Activated CD8-positive, alpha-beta memory T cell treated with anti-CD3 and anti-CD28 coated beads, Interleukin-2, amount 50 U/mL, for 48 hours (primary cell): ENCODE measurements at regions not wholly inside any gene's neighbourhood (a gene's known extent, or its start where the extent isn't known, plus 50 kb on each side); places are given as distances from the start of the nearest gene placed in this dataset.
"Not testable (repeated sequence)": the region's sequence is repeated elsewhere in the genome, so short reads cannot be mapped to it uniquely, and the experiment has no call there.

Source experiments
- DNase-seq: peaks from one replicate; pipeline ENCODE4 v3.0.0-alpha.2; 2020

DNA sequence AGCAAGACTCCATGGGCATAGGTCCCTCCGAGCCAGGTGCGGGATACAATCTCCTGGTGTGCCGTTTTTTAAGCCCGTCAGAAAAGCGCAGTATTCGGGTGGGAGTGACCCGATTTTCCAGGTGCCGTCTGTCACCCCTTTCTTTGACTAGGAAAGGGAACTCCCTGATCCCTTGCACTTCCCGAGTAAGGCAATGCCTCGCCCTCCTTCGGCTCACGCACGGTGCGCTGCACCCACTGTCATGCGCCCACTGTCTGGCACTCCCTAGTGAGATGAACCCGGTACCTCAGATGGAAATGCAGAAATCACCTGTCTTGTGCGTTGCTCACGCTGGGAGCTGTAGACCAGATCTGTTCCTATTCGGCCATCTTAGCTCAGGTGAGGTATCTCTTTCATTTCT, 344.1 kb upstream of the ZNF32 start:
- not testable (repeated sequence) for DNase-seq

GRCh38 chr10:43986374-43986773, 337.7 kb upstream of the ZNF32 start:
- DNase-seq: no peak

DNA sequence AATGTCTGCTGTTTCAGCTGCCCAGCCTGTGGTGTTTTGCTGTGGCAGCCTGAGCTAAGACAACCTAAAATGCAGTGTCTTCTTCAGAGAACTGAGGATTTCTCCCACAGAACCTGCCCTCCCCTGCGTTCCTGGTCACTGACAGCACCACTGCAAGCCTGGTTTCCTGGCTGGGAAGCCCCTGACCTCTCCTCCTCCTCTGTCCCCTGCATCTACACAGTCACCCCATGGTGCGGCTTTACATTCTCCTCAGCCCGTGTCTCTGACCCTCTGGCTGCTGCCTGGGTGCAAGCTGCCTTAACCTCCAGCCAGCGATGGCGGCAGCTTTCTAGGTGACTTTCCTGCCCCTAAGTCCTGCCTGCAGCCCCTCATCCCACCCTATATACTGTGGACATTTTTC, 337.3 kb upstream of the ZNF32 start:
- no peak for DNase-seq

GRCh38 chr10:43983856-43984271, 335.2 kb upstream of the ZNF32 start:
- DNase-seq: no peak

GRCh38 chr10:43983405-43983804, 334.7 kb upstream of the ZNF32 start:
- no peak for DNase-seq

GRCh38 chr10:43982250-43982649, 333.6 kb upstream of the ZNF32 start:
- no peak for DNase-seq

DNA sequence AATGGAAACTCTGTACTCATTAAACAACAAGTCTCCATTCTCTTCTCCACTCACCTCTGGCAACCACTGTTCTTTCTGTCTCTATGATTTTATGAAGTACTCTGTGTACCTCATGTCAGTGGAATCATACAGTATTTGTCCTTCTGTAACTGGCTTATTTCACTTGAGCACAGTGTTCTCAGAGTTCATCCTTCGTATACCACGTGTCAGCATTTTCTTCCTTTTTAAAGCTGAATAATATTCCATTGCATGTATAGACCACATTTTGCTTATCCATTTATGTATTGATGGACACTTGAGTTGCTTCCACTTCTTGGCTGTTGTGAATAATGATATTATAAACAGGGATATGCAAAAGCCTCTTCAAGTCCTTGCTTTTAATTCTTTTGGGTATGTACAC, 333.0 kb upstream of the ZNF32 start:
- no peak for DNase-seq

- no peak for DNase-seq
Measured at GRCh38 chr10:43981232-43981631, 332.6 kb upstream of the ZNF32 start.

GRCh38 chr10:43980715-43981114, 332.0 kb upstream of the ZNF32 start:
- DNase-seq: no peak

DNA sequence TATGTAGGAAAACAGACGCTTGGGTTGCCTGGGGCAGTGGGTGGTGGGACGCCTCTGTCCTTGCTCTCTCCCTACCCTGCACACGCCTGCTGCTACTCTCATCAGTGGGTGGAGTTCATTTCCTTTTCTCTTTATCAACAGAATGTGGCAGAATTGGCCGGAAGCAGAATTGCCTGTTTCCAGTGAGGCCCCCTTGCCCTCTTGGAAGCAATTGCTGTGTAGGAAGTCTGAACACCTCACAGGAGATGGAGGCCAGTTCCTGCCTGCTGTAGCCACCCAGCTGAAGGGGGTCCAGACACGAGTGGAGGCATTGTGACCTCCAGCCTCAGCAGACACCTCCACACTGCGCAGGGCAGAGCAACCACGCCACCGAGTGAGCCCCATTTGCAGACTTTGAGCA, 331.6 kb upstream of the ZNF32 start:
- DNase-seq: no peak

GRCh38 chr10:43979551-43979950, 330.9 kb upstream of the ZNF32 start:
- DNase-seq: no peak

DNA sequence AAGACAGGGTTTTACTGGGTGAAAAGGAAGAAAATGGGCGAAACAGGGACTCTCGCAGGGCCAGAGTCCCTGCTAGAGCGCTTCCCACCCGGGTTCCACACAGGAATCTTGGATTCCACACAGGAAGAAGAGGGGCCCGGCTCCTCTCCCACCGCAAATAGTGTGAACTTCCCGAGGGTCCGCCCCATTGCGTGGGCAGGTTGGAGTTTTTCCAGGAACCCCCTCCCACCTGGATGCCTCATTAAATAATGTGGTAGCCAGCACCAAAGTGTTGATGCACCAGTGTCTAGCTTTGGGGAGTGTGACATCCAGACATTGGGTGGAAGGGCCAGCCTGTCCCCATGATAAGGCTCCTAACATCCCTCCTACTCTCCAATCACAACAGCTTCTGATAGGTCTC, 330.3 kb upstream of the ZNF32 start:
- DNase-seq: no peak

DNA sequence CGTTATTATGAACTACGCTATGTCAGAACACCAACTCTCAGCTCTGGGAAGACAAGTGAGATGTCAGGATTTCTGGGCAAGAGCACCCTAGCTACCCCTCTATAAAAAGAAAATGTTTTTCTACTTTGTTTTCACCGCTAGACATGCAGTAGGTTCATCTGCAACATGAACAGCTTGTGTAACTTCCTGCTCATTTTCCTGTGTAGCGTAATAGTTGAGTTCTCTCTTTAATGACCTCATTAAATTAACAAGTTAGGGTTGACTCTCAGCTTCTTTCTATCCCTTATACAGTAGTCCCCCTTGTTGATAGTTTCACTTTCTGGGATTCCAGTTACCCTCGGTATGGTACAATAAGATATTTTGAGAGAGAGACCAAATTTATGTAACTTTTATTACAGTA, 329.4 kb upstream of the ZNF32 start:
- DNase-seq: no peak

DNA sequence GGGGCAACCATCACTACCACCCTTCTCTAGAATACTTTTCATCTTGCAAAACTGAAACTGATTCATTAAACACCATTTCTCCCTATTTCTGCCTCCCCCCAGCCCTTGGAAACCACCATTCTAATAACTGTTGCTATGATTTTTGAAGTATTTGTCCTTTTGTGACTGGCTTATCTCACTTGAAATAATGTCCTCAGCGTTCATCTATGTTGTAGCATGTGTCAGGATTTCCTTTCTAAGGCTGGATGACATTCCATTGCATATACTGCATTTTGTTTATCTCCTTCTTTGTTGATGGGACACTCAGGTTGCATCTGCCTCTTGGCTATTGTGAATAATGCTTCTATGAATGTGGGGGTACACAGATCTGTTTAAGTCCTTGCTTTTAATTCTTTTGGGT, 327.6 kb upstream of the ZNF32 start:
- no peak for DNase-seq

GRCh38 chr10:43973801-43974200, 325.1 kb upstream of the ZNF32 start:
- DNase-seq: no peak

- no peak for DNase-seq
Measured at GRCh38 chr10:43972976-43973647, 324.4 kb upstream of the ZNF32 start.

DNA sequence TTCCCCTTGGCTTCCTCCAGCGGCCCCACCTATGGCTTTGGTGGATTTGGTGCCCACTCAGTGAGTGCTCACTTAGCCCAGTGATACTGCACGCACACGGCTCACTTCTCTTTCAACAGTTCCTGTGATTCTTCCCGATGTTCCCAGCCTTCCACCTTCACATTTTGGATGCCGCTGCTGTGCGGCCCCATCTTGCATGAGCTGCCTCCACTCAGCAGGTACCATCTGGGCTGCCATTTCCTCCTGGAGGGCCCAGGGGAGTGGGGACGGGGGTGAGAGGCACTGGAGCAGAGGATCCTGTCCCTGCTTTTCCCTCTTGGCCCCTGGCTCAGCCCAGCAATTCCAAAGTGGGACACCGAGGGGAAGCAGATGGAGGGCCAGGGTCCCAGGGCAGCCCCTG, 323.3 kb upstream of the ZNF32 start:
- no peak for DNase-seq

DNA sequence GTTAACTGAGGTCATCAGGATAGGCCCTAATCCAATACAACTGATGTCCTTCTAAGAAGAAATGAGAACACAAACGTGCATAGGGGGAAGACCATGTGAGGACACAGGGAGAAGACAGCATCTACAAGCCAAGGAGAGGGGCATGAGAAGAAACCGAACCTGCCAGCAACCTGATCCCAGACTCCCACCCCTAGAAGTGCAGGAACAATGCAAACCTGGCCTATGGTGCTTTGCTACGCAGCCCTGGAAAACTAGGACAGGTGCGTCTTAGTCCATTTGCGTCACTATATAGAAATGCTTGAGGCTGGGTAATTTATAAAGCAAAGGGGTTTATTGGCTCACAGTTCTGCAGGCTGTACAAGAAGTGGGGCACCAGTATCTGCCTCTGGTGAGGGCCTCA, 322.6 kb upstream of the ZNF32 start:
- no peak for DNase-seq

DNA sequence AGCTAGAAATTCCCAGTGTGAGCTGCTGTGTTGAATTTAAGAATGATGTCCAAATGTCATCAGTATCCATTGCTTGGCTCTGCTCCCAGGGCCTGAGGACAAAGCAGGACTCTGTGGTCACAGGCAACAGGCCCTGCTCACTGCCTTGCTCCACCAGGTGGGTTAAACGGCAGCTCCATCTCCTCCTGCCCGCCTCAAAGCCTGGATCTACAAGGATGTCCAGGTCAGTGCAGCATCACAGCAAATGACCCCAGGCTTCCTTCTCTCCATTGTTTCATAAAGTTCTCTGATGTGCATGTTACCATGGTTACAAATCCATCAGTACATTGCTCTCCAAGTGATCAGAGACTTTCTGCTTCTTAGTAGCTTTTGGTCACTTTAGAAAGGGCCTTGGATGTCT, 322.0 kb upstream of the ZNF32 start:
- DNase-seq: no peak

- DNase-seq: no peak
Measured at GRCh38 chr10:43970018-43970698, 321.5 kb upstream of the ZNF32 start.

DNA sequence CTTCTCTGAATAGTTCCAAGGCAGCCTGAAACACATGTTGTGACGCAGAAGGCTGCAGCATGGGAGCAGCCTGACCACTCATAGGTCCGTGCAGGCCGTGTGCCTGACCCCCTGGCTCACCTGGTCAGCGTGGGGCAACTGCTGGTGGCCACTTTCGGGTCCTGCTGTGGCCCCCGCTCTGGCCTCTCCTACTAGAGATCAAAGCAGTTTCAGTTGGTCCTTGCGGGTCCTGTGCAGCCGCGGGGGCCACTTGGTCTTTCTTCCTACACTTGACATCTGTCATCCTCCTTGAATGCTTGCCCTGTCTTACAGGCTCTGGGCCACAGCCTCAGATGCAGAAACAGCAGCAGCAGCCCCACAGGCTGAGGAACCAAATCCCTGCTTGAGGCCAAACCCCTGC, 320.8 kb upstream of the ZNF32 start:
- no peak for DNase-seq

GRCh38 chr10:43968961-43969360, 320.3 kb upstream of the ZNF32 start:
- DNase-seq: no peak

DNA sequence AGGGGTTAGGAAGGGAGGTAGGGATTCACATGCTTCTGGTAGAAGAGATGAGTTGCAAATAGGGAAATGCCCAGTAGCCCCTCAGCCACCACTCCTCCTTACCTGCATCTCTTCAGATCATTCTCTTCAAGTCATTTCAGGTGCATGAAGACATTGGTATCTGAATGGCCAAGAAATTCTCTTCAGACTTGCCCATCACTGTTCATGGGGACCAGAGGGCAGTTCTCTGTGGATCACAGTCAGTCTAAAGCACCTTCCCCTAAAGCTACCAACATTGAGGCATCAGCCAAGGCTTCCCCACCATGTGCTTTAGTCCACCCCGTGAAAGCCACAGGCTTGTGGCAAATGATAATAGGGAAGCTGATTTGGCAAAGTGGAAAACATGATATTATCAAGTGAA, 319.4 kb upstream of the ZNF32 start:
- no peak for DNase-seq

- no peak for DNase-seq
Measured at GRCh38 chr10:43966571-43966965, 317.9 kb upstream of the ZNF32 start.
